ENCODE measurements at regions not wholly inside any gene's neighbourhood (a gene's known extent, or its start where the extent isn't known, plus 50 kb on each side); places are given as distances from the start of the nearest gene placed in this dataset.

- ATAC-seq (no peak), FAIRE-seq (no peak), DNase-seq (ENCODE audit: extremely low read depth in 1 of 4, low spot score in 3 of 4) (no peak)
- no peaks in the 10 kb centered on the region for H3K9me3 ChIP-seq (replicated peaks; ENCODE audit: control insufficient read depth, insufficient read depth, low read depth, low read length)
- H2AFZ ChIP-seq (ENCODE audit: low read depth, low read length): no peak overlapping the region
- no peaks in the 10 kb centered on the region for H3K9me1 ChIP-seq (ENCODE audit: control insufficient read depth, insufficient read depth, low read length)
- no peak overlapping the region for H3K9ac ChIP-seq (ENCODE audit: insufficient read depth in 1 of 2, low read depth in 2 of 2, low read length in 2 of 2)
- no peaks in the 10 kb centered on the region; a peak in 1 of 5 replicates for H3K27me3 ChIP-seq (ENCODE audit: control insufficient read depth in 2 of 2, insufficient read depth in 2 of 2, low read length in 2 of 2)
- BruUV-seq (replicated peaks): no TSS peak
- no peak overlapping the region for H3K4me2 ChIP-seq (ENCODE audit: insufficient read depth, low read length)
- POLR2A ChIA-PET: no interaction called here
- in situ Hi-C loops (cut with MboI) (no loop called here), intact Hi-C loops (cut with micrococcal nuclease) (no loop called here)
- CTCF ChIA-PET (ENCODE audit: low intra/inter-chr PET ratio): no interaction called here
- no peaks in the 10 kb centered on the region for H3K4me1 ChIP-seq (replicated peaks in 1 of 2; ENCODE audit: control insufficient read depth in 2 of 2, insufficient read depth in 2 of 2, low read length in 2 of 2)
- no peak overlapping the region for H3K4me3 ChIP-seq
- no peak overlapping the region for H3K27ac ChIP-seq (ENCODE audit: extremely low read depth, low read depth, low read length)
- 9% methylated on average over 3 of the region's 5 CpGs for WGBS (ENCODE audit: insufficient coverage, low coverage, missing lambda C conversion rate)
- no peak for TF ChIP-seq NCOA4 (IDR thresholded peaks at IDR 0.05; ENCODE audit: partially characterized antibody)
- TF ChIP-seq, protein P1, sequence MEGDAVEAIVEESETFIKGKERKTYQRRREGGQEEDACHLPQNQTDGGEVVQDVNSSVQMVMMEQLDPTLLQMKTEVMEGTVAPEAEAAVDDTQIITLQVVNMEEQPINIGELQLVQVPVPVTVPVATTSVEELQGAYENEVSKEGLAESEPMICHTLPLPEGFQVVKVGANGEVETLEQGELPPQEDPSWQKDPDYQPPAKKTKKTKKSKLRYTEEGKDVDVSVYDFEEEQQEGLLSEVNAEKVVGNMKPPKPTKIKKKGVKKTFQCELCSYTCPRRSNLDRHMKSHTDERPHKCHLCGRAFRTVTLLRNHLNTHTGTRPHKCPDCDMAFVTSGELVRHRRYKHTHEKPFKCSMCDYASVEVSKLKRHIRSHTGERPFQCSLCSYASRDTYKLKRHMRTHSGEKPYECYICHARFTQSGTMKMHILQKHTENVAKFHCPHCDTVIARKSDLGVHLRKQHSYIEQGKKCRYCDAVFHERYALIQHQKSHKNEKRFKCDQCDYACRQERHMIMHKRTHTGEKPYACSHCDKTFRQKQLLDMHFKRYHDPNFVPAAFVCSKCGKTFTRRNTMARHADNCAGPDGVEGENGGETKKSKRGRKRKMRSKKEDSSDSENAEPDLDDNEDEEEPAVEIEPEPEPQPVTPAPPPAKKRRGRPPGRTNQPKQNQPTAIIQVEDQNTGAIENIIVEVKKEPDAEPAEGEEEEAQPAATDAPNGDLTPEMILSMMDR (IDR thresholded peaks at IDR 0.05 in 2 of 3, conservative IDR thresholded peaks at IDR 0.05 in 1 of 3; ENCODE audit: insufficient read depth in 2 of 3, low read depth in 1 of 3, low read length in 3 of 3): no peak
- TF ChIP-seq L3MBTL2 (IDR thresholded peaks at IDR 0.05): no peak
- TF ChIP-seq TRIM25 (IDR thresholded peaks at IDR 0.05; ENCODE audit: borderline replicate concordance): no peak
- TF ChIP-seq, protein P2, sequence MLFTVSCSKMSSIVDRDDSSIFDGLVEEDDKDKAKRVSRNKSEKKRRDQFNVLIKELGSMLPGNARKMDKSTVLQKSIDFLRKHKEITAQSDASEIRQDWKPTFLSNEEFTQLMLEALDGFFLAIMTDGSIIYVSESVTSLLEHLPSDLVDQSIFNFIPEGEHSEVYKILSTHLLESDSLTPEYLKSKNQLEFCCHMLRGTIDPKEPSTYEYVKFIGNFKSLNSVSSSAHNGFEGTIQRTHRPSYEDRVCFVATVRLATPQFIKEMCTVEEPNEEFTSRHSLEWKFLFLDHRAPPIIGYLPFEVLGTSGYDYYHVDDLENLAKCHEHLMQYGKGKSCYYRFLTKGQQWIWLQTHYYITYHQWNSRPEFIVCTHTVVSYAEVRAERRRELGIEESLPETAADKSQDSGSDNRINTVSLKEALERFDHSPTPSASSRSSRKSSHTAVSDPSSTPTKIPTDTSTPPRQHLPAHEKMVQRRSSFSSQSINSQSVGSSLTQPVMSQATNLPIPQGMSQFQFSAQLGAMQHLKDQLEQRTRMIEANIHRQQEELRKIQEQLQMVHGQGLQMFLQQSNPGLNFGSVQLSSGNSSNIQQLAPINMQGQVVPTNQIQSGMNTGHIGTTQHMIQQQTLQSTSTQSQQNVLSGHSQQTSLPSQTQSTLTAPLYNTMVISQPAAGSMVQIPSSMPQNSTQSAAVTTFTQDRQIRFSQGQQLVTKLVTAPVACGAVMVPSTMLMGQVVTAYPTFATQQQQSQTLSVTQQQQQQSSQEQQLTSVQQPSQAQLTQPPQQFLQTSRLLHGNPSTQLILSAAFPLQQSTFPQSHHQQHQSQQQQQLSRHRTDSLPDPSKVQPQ (CRISPR knock-in tag; IDR thresholded peaks at IDR 0.05; ENCODE audit: borderline replicate concordance): no peak
- TF ChIP-seq DACH1 (IDR thresholded peaks at IDR 0.05; ENCODE audit: partially characterized antibody): no peak
- TF ChIP-seq CHD1 (IDR thresholded peaks at IDR 0.05; ENCODE audit: low read length): no peak
- TF ChIP-seq CBX1 (IDR thresholded peaks at IDR 0.05; ENCODE audit: low read depth): no peak
- TF ChIP-seq KDM4B (IDR thresholded peaks at IDR 0.05; ENCODE audit: borderline replicate concordance in 2 of 2, low read depth in 1 of 2): no peak
- TF ChIP-seq ZBTB26 (CRISPR knock-in tag; IDR thresholded peaks at IDR 0.05): no peak
- no peaks in the 10 kb centered on the region for H3K36me3 ChIP-seq (ENCODE audit: control insufficient read depth, insufficient read depth, low read length)
- H4K20me1 ChIP-seq (replicated peaks; ENCODE audit: control insufficient read depth, insufficient read depth, low read length): no peaks in the 10 kb centered on the region
- no peaks in the 10 kb centered on the region for H3K79me2 ChIP-seq (ENCODE audit: control insufficient read depth, insufficient read depth, low read length)
These were observed 109.6 kb upstream of the NDP start for GRCh38 chrX:44082829-44083228.
